ENCODE measurements at regions not wholly inside any gene's neighbourhood (a gene's known extent, or its start where the extent isn't known, plus 50 kb on each side); places are given as distances from the start of the nearest gene placed in this dataset.

- Mint-ChIP-seq H3K4me3 (no peak overlapping the region), H3K27me3 (ENCODE audit: low read depth) (no peaks in the 10 kb centered on the region), H3K9me3 (peaks cover 19% of the 10 kb centered on the region), H3K36me3 (ENCODE audit: low read depth) (no peaks in the 10 kb centered on the region), H3K4me1 (ENCODE audit: low read depth) (no peaks in the 10 kb centered on the region), H3K27ac (no peak overlapping the region)
These were observed 628.3 kb downstream of the DNAH5 start for GRCh38 chr5:13316176-13316575.

GRCh38 chr5:13307480-13307879, 637.0 kb downstream of the DNAH5 start:
- Mint-ChIP-seq H3K27me3 (ENCODE audit: low read depth) (no peaks in the 10 kb centered on the region), H3K4me1 (ENCODE audit: low read depth) (no peaks in the 10 kb centered on the region), H3K4me3 (no peak overlapping the region)

GRCh38 chr5:13303445-13303844, 641.0 kb downstream of the DNAH5 start:
- no peaks in the 10 kb centered on the region for H3K36me3 Mint-ChIP-seq (ENCODE audit: low read depth)
- H3K27me3 Mint-ChIP-seq (ENCODE audit: low read depth) = no peaks in the 10 kb centered on the region
- no peak overlapping the region for H3K27ac Mint-ChIP-seq

More at GRCh38 chr5:13307480-13307879, 637.0 kb downstream of the DNAH5 start:
- H3K36me3 Mint-ChIP-seq (ENCODE audit: low read depth) = no peaks in the 10 kb centered on the region
- H3K9me3 Mint-ChIP-seq = peaks cover 16% of the 10 kb centered on the region
- H3K27ac Mint-ChIP-seq = no peak overlapping the region

GRCh38 chr5:13278811-13279210, 665.7 kb downstream of the DNAH5 start:
- no peak overlapping the region for H3K4me3 Mint-ChIP-seq
- H3K9me3 Mint-ChIP-seq = peaks cover 10% of the 10 kb centered on the region
- no peak overlapping the region for H3K27ac Mint-ChIP-seq
- no peaks in the 10 kb centered on the region for H3K4me1 Mint-ChIP-seq (ENCODE audit: low read depth)
- no peaks in the 10 kb centered on the region for H3K27me3 Mint-ChIP-seq (ENCODE audit: low read depth)
- H3K36me3 Mint-ChIP-seq (ENCODE audit: low read depth) = no peaks in the 10 kb centered on the region

More at GRCh38 chr5:13303445-13303844, 641.0 kb downstream of the DNAH5 start:
- H3K9me3 Mint-ChIP-seq = peaks cover 12% of the 10 kb centered on the region
- no peaks in the 10 kb centered on the region for H3K4me1 Mint-ChIP-seq (ENCODE audit: low read depth)
- H3K4me3 Mint-ChIP-seq = no peak overlapping the region

- H3K9me3 Mint-ChIP-seq = peaks cover 10% of the 10 kb centered on the region
- no peaks in the 10 kb centered on the region for H3K27me3 Mint-ChIP-seq (ENCODE audit: low read depth)
- H3K4me1 Mint-ChIP-seq (ENCODE audit: low read depth) = no peaks in the 10 kb centered on the region
- H3K36me3 Mint-ChIP-seq (ENCODE audit: low read depth) = no peaks in the 10 kb centered on the region
- H3K27ac Mint-ChIP-seq = no peak overlapping the region
- no peak overlapping the region for H3K4me3 Mint-ChIP-seq
These were observed 666.3 kb downstream of the DNAH5 start for GRCh38 chr5:13278148-13278547.

- no peak overlapping the region for H3K4me3 Mint-ChIP-seq
- H3K9me3 Mint-ChIP-seq = peaks cover 13% of the 10 kb centered on the region
- no peaks in the 10 kb centered on the region for H3K4me1 Mint-ChIP-seq (ENCODE audit: low read depth)
- no peaks in the 10 kb centered on the region for H3K36me3 Mint-ChIP-seq (ENCODE audit: low read depth)
- no peak overlapping the region for H3K27ac Mint-ChIP-seq
- no peaks in the 10 kb centered on the region for H3K27me3 Mint-ChIP-seq (ENCODE audit: low read depth)
These were observed 668.3 kb downstream of the DNAH5 start for GRCh38 chr5:13276156-13276555.

- Mint-ChIP-seq H3K9me3 (peaks cover 12% of the 10 kb centered on the region), H3K27ac (no peak overlapping the region), H3K4me3 (no peak overlapping the region), H3K36me3 (ENCODE audit: low read depth) (no peaks in the 10 kb centered on the region), H3K27me3 (ENCODE audit: low read depth) (no peaks in the 10 kb centered on the region), H3K4me1 (ENCODE audit: low read depth) (no peaks in the 10 kb centered on the region)
These were observed 680.8 kb downstream of the DNAH5 start for GRCh38 chr5:13263701-13264100.

- H3K27ac Mint-ChIP-seq = no peak overlapping the region
- no peaks in the 10 kb centered on the region for H3K4me1 Mint-ChIP-seq (ENCODE audit: low read depth)
- peaks cover 4% of the 10 kb centered on the region for H3K9me3 Mint-ChIP-seq
- H3K36me3 Mint-ChIP-seq (ENCODE audit: low read depth) = no peaks in the 10 kb centered on the region
- H3K27me3 Mint-ChIP-seq (ENCODE audit: low read depth) = no peaks in the 10 kb centered on the region
- H3K4me3 Mint-ChIP-seq = no peak overlapping the region
These were observed 691.4 kb downstream of the DNAH5 start for GRCh38 chr5:13253111-13253510.

GRCh38 chr5:13252699-13253098, 691.8 kb downstream of the DNAH5 start:
- Mint-ChIP-seq H3K36me3 (ENCODE audit: low read depth) (no peaks in the 10 kb centered on the region), H3K4me1 (ENCODE audit: low read depth) (no peaks in the 10 kb centered on the region), H3K4me3 (no peak overlapping the region), H3K9me3 (peaks cover 4% of the 10 kb centered on the region), H3K27me3 (ENCODE audit: low read depth) (no peaks in the 10 kb centered on the region), H3K27ac (no peak overlapping the region)

GRCh38 chr5:13251623-13252376, 692.7 kb downstream of the DNAH5 start:
- Mint-ChIP-seq H3K4me3 (no peak overlapping the region), H3K27ac (no peak overlapping the region), H3K36me3 (ENCODE audit: low read depth) (no peaks in the 10 kb centered on the region), H3K9me3 (peaks cover 4% of the 10 kb centered on the region), H3K4me1 (ENCODE audit: low read depth) (no peaks in the 10 kb centered on the region), H3K27me3 (ENCODE audit: low read depth) (no peaks in the 10 kb centered on the region)

GRCh38 chr5:13250464-13251291, 693.8 kb downstream of the DNAH5 start:
- no peaks in the 10 kb centered on the region for H3K27me3 Mint-ChIP-seq (ENCODE audit: low read depth)
- no peak overlapping the region for H3K27ac Mint-ChIP-seq
- peaks cover 4% of the 10 kb centered on the region for H3K9me3 Mint-ChIP-seq
- no peaks in the 10 kb centered on the region for H3K36me3 Mint-ChIP-seq (ENCODE audit: low read depth)
- H3K4me3 Mint-ChIP-seq = no peak overlapping the region
- H3K4me1 Mint-ChIP-seq (ENCODE audit: low read depth) = no peaks in the 10 kb centered on the region

GRCh38 chr5:13249854-13250253, 694.6 kb downstream of the DNAH5 start:
- no peak overlapping the region for H3K27ac Mint-ChIP-seq
- no peaks in the 10 kb centered on the region for H3K36me3 Mint-ChIP-seq (ENCODE audit: low read depth)
- H3K27me3 Mint-ChIP-seq (ENCODE audit: low read depth) = no peaks in the 10 kb centered on the region
- no peak overlapping the region for H3K4me3 Mint-ChIP-seq
- peaks cover 8% of the 10 kb centered on the region for H3K9me3 Mint-ChIP-seq
- no peaks in the 10 kb centered on the region for H3K4me1 Mint-ChIP-seq (ENCODE audit: low read depth)

GRCh38 chr5:13248253-13248652, 696.2 kb downstream of the DNAH5 start:
- no peaks in the 10 kb centered on the region for H3K36me3 Mint-ChIP-seq (ENCODE audit: low read depth)
- peaks cover 4% of the 10 kb centered on the region for H3K9me3 Mint-ChIP-seq
- no peak overlapping the region for H3K4me3 Mint-ChIP-seq
- no peaks in the 10 kb centered on the region for H3K4me1 Mint-ChIP-seq (ENCODE audit: low read depth)
- no peaks in the 10 kb centered on the region for H3K27me3 Mint-ChIP-seq (ENCODE audit: low read depth)
- H3K27ac Mint-ChIP-seq = no peak overlapping the region

- Mint-ChIP-seq H3K4me1 (ENCODE audit: low read depth) (no peaks in the 10 kb centered on the region), H3K27ac (no peak overlapping the region), H3K9me3 (peaks cover 8% of the 10 kb centered on the region)
These were observed 698.4 kb downstream of the DNAH5 start for GRCh38 chr5:13246053-13246452.

GRCh38 chr5:13244151-13244550, 700.3 kb downstream of the DNAH5 start:
- no peaks in the 10 kb centered on the region for H3K4me1 Mint-ChIP-seq (ENCODE audit: low read depth)
- peaks cover 17% of the 10 kb centered on the region for H3K9me3 Mint-ChIP-seq
- no peaks in the 10 kb centered on the region for H3K27me3 Mint-ChIP-seq (ENCODE audit: low read depth)
- no peak overlapping the region for H3K4me3 Mint-ChIP-seq
- no peaks in the 10 kb centered on the region for H3K36me3 Mint-ChIP-seq (ENCODE audit: low read depth)
- no peak overlapping the region for H3K27ac Mint-ChIP-seq

More at GRCh38 chr5:13246053-13246452, 698.4 kb downstream of the DNAH5 start:
- Mint-ChIP-seq H3K27me3 (ENCODE audit: low read depth) (no peaks in the 10 kb centered on the region), H3K36me3 (ENCODE audit: low read depth) (no peaks in the 10 kb centered on the region), H3K4me3 (no peak overlapping the region)
